ENCODE measurements at regions not wholly inside any gene's neighbourhood (a gene's known extent, or its start where the extent isn't known, plus 50 kb on each side); places are given as distances from the start of the nearest gene placed in this dataset.

- TF ChIP-seq EZH2 (IDR thresholded peaks at IDR 0.05; ENCODE audit: low read depth, unreplicated experiment) = no peak
- no peak for TF ChIP-seq ETS1 (IDR thresholded peaks at IDR 0.05)
Observed at GRCh38 chr3:180284331-180285110, 247.8 kb upstream of the PEX5L start (continued).

GRCh38 chr3:180287703-180288102 lies 251.0 kb upstream of the PEX5L start:
- H3K4me3 Mint-ChIP-seq = no peak overlapping the region
- ATAC-seq (no peak), DNase-seq (ENCODE audit: low spot score) (no peak)

More at GRCh38 chr3:180287703-180288102, 251.0 kb upstream of the PEX5L start:
- Histone ChIP-seq H3K27ac (ENCODE audit: low read depth) (no peak overlapping the region), H3K4me2 (no peak overlapping the region), H3K4me3 (no peak overlapping the region), H3F3A (replicated peaks; ENCODE audit: low read depth) (no peaks in the 10 kb centered on the region), H3K4me1 (ENCODE audit: insufficient read depth) (no peaks in the 10 kb centered on the region), H4K20me1 (replicated peaks; ENCODE audit: insufficient read depth) (no peaks in the 10 kb centered on the region), H3K36me3 (ENCODE audit: insufficient read depth) (no peaks in the 10 kb centered on the region), H2AFZ (no peak overlapping the region), H3K27me3 (ENCODE audit: insufficient read depth) (no peaks in the 10 kb centered on the region), H3K79me2 (replicated peaks; ENCODE audit: insufficient read depth) (no peaks in the 10 kb centered on the region), H3K9me2 (ENCODE audit: insufficient read depth) (no peaks in the 10 kb centered on the region; the same call in none of the 2 replicates)
- peaks cover 3% of the 10 kb centered on the region for H3K27me3 Mint-ChIP-seq (ENCODE audit: insufficient read depth, low read depth, poor library complexity)
- H3K4me1 Mint-ChIP-seq = no peaks in the 10 kb centered on the region
- no peak overlapping the region for H3K27ac Mint-ChIP-seq
- no peaks in the 10 kb centered on the region for H3K36me3 Mint-ChIP-seq (ENCODE audit: low read depth)
- no peaks in the 10 kb centered on the region for H3K9me3 Mint-ChIP-seq
- TF ChIP-seq JUNB (IDR thresholded peaks at IDR 0.05; ENCODE audit: unreplicated experiment) (no peak), CTCF (conservative IDR thresholded peaks at IDR 0.05; ENCODE audit: low read depth in 2 of 2) (no peak), EZH2phosphoT487 (IDR thresholded peaks at IDR 0.05; ENCODE audit: unreplicated experiment) (no peak), STAT1 (IDR thresholded peaks at IDR 0.05; ENCODE audit: unreplicated experiment) (no peak), REST (IDR thresholded peaks at IDR 0.05; ENCODE audit: unreplicated experiment) (no peak), NANOG (IDR thresholded peaks at IDR 0.05; ENCODE audit: borderline replicate concordance) (no peak), ZNF114 (CRISPR knock-in tag; IDR thresholded peaks at IDR 0.05) (no peak), ZNF462 (CRISPR knock-in tag; IDR thresholded peaks at IDR 0.05) (no peak), ZNF331 (CRISPR knock-in tag; IDR thresholded peaks at IDR 0.05; ENCODE audit: low read depth) (no peak), POLR2AphosphoS5 (IDR thresholded peaks at IDR 0.05; ENCODE audit: low read depth) (no peak), EZH2 (IDR thresholded peaks at IDR 0.05; ENCODE audit: low read depth, unreplicated experiment) (no peak)

All from GM23338 (cell line).